ENCODE measurements at regions not wholly inside any gene's neighbourhood (a gene's known extent, or its start where the extent isn't known, plus 50 kb on each side); places are given as distances from the start of the nearest gene placed in this dataset.

DNA sequence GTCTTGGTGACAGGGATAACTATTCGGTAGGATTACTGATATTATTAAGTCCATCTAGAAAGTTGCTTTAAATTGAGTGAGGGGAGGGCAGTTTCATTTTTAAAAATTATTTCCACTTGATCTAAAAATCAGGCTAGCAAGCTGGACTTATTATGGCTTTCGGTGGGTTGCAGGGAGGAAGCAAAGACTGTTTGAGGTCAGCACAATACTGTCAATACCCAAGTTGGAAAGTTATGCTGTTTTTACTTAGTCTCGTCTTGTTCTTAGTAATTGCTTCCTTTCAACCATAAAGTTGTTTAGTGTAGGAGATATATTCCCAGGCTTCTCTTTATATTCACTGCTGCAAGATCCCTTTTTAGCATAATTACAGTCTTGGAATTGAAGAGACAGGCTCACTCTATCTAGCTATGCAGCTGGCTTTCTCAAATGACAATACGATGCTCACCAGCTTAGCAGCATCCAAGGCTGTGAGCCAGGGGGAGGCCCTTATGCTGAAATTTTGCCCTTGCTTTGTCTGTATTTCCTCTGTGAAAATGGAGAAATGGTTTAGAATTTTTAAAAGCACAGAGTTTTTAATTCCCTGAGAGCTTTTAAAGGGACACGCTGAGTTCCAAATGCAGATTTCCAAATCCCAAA, 68.2 kb upstream of the APC start:
- H3K4me1 Mint-ChIP-seq = peaks cover 6% of the 10 kb centered on the region

DNA sequence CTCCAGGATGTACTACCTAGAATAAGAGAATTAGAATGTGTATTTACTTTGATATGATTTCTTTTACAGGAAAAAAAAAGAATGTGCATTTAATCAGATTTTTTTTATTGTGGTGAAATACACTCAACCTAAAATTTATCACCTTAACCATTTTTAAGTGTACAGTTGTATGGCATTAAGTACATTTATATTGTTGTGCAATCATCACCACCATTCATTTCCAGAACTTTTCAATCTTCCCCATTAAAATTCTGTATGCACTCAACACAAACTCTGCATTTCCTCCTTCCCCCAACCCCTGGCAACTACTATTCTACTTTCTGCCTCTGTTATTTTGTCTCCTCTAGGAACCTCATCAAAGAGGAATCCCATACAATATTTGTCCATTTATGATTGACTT, 66.0 kb upstream of the APC start:
- no peak for ATAC-seq
- peaks cover 3% of the 10 kb centered on the region for H3K9me3 Mint-ChIP-seq
- H3K36me3 Mint-ChIP-seq = no peaks in the 10 kb centered on the region

More for the DNA sequence above, 68.2 kb upstream of the APC start:
- Mint-ChIP-seq H3K27ac (no peak overlapping the region), H3K36me3 (no peaks in the 10 kb centered on the region), H3K4me3 (no peak overlapping the region), H3K9me3 (peaks cover 3% of the 10 kb centered on the region), H3K27me3 (no peaks in the 10 kb centered on the region)
- ATAC-seq = no peak

DNA sequence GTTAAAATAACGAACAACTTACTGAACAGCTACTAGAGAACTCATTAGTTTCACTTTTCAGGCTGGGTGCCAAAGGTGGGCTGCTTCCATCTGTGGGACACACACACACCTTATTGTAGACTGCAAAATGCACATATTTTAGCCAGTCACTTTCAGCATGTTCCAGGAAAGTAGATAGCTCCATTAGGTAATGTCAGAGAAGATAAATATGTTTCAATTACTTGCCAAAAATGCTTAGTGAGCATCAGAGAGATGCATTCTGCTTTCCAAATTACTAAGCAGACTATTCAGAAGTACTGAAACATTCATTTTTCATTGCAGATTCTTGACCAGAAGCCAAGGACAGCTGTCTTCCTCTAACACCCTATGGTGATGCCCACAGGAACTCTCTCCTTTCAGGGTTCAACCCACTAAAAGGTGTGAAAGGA, 56.2 kb upstream of the APC start:
- no peaks in the 10 kb centered on the region for H3K9me3 Mint-ChIP-seq
- no peaks in the 10 kb centered on the region for H3K36me3 Mint-ChIP-seq
- H3K27me3 Mint-ChIP-seq = peaks cover 39% of the 10 kb centered on the region
- no peak overlapping the region for H3K27ac Mint-ChIP-seq
- peaks cover 20% of the 10 kb centered on the region for H3K4me1 Mint-ChIP-seq
- H3K4me3 Mint-ChIP-seq = no peak overlapping the region
- ATAC-seq = no peak

More for the DNA sequence above, 66.0 kb upstream of the APC start:
- peaks cover 16% of the 10 kb centered on the region for H3K27me3 Mint-ChIP-seq
- H3K4me1 Mint-ChIP-seq = peaks cover 6% of the 10 kb centered on the region
- no peak overlapping the region for H3K27ac Mint-ChIP-seq
- no peak overlapping the region for H3K4me3 Mint-ChIP-seq

DNA sequence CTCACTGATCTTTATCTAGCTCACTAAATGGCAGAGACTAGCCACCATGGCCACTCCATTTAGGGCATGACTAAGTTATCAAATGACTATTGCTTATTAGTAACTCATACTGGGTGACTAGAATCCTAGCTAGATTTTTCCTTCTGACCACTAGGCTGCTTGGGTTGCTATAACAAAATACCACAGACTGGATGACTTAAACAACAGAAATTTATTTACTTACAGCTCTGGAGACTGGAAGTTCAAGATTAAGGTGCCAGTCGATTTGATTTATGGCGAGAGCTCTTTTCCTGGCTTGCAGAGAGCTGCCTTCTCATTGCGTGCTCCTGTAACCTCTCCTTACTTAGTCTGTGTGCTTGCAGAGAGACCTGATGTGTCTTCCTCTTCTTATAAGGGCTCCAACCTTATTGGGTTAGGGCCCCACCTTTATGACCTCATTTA, 55.0 kb upstream of the APC start:
- Mint-ChIP-seq H3K4me3 (no peak overlapping the region), H3K27me3 (peaks cover 28% of the 10 kb centered on the region), H3K4me1 (peaks cover 27% of the 10 kb centered on the region), H3K27ac (no peak overlapping the region), H3K36me3 (no peaks in the 10 kb centered on the region), H3K9me3 (no peaks in the 10 kb centered on the region)
- ATAC-seq = no peak

DNA sequence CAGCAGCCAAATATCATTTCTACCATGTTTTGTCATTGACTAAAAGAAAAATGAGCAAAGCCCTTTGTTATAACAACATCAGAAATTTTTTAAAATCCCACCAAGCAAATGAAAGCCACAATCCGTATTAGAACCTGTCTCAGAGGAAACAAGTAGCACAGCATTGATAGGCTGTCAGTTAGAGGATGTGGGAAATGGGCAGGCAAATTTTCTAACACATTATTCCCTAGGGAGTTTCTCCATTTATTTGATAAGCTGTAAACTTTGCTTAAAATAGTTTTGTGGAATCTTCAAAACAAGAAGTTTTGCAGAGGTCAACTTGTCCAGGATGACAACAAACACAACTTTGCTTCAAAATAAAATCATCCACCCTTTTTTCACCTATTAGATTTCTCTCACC, 53.6 kb upstream of the APC start:
- peaks cover 13% of the 10 kb centered on the region for H3K27me3 Mint-ChIP-seq
- H3K36me3 Mint-ChIP-seq = no peaks in the 10 kb centered on the region
- H3K27ac Mint-ChIP-seq = no peak overlapping the region
- no peaks in the 10 kb centered on the region for H3K9me3 Mint-ChIP-seq
- H3K4me1 Mint-ChIP-seq = peaks cover 27% of the 10 kb centered on the region
- ATAC-seq = peak; percentile 47
- no peak overlapping the region for H3K4me3 Mint-ChIP-seq

DNA sequence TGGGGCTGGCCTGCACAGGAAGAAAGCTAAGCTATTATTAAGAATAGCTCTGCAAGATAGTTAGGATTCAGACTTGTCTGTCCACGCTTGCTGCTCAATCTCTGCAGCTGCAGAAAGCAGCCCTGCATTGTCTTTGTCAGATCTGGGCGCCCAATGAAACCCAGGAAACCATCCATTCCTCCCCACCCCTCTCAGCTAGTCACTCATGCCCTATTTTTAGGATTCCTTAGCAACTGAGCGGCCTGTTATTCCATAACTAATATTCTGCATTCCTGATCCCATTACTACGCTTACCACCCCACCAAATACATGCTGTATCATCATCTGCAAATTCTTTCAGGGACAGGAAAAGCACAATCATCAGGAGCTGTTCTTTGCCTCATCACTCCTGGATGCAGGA, 52.9 kb upstream of the APC start:
- no peak for ATAC-seq
- H3K27ac Mint-ChIP-seq = no peak overlapping the region
- no peaks in the 10 kb centered on the region for H3K9me3 Mint-ChIP-seq
- H3K4me1 Mint-ChIP-seq = peaks cover 27% of the 10 kb centered on the region
- peaks cover 13% of the 10 kb centered on the region for H3K27me3 Mint-ChIP-seq
- no peaks in the 10 kb centered on the region for H3K36me3 Mint-ChIP-seq
- H3K4me3 Mint-ChIP-seq = no peak overlapping the region

DNA sequence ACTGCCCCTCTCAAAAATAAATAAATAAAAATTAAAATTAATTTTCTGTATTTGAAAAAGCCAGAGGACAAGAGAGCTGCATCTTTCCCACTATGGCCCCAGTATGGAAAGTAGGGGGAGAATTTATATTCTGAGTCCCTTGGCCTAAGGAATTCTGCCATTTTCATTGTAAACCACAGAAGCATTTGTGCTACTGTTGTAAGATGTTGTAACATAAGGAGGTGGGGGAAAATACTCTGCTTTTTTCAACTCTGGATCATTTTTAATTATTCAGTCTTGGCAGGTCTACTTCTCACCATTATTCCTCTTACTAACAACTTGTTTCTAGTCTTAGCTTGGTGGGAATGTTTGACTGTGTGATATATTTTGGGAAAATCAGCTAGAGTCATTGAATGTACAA, 52.3 kb upstream of the APC start:
- ATAC-seq = no peak
- H3K36me3 Mint-ChIP-seq = no peaks in the 10 kb centered on the region
- H3K4me3 Mint-ChIP-seq = no peak overlapping the region
- H3K27me3 Mint-ChIP-seq = peaks cover 13% of the 10 kb centered on the region
- H3K4me1 Mint-ChIP-seq = peaks cover 27% of the 10 kb centered on the region
- H3K9me3 Mint-ChIP-seq = no peaks in the 10 kb centered on the region
- H3K27ac Mint-ChIP-seq = no peak overlapping the region

DNA sequence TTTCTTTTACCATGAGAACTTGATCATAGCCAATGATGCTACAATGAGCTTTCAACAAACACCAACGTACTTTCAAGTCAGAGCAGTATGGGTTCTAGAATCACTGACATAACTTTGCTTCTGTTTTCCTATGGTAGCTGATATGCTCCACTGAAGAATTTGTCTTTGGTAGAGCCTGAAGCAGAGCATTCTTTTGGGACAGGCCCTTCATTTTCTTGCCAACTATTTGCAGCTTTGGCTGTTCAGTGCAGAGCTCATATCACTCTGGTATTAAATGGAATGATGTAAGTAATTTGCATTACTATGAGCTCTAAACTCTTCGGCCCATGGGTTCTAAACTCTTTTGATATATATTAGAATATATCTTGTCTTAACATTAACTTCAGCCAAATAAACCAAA, 51.8 kb upstream of the APC start:
- H3K36me3 Mint-ChIP-seq = no peaks in the 10 kb centered on the region
- no peaks in the 10 kb centered on the region for H3K9me3 Mint-ChIP-seq
- no peak overlapping the region for H3K27ac Mint-ChIP-seq
- H3K27me3 Mint-ChIP-seq = peaks cover 12% of the 10 kb centered on the region
- no peak overlapping the region for H3K4me3 Mint-ChIP-seq
- H3K4me1 Mint-ChIP-seq = peaks cover 27% of the 10 kb centered on the region
- no peak for ATAC-seq

DNA sequence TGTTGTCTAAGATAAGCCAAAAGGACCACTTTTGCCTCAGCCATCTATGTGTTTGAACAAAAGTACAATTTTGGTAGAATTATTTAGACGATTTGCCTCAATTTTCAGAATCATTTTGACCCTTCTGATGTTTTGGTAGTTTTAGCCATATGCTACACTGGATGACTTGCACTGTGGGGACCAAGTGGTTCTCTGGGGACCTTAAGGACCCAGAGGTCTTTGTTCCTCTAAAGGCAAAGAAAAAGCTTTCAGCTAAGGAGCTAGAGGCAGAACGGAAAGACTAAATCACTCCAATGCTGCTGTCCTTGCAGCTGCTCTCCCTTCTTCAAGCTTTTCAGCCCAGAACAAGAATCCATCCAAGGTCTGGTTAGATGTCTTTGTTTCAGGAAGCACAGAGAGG, 51.0 kb upstream of the APC start:
- Mint-ChIP-seq H3K4me3 (no peak overlapping the region), H3K4me1 (peaks cover 27% of the 10 kb centered on the region), H3K27ac (no peak overlapping the region), H3K36me3 (peaks cover under 1% of the 10 kb centered on the region), H3K9me3 (no peaks in the 10 kb centered on the region), H3K27me3 (peaks cover 13% of the 10 kb centered on the region)
- peak; percentile 73 for ATAC-seq

DNA sequence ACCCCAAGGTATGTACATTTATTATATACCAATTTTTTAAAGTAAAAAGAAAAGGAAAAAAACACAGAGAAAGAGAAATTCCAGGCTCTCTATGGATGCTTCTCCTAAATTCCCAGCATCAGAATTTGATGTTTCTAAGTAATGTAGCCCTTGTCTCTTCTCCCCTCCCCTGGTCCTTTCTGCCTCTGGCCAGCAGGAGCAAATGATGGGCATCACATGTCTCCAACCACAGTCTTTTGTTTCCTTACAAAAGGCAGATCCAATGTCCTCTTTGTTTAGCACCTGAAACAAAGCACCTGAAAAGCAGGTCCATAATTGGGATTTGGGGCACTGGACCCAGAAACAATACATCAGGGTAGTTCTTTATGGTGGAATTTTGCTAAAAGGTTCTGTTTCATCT, 50.4 kb upstream of the APC start:
- Mint-ChIP-seq H3K9me3 (peaks cover under 1% of the 10 kb centered on the region), H3K27ac (no peak overlapping the region), H3K4me3 (no peak overlapping the region), H3K4me1 (peaks cover 33% of the 10 kb centered on the region), H3K36me3 (peaks cover 7% of the 10 kb centered on the region), H3K27me3 (peaks cover 19% of the 10 kb centered on the region)
- ATAC-seq = no peak

Data from stimulated activated memory B cell treated with anti-CD40 and anti-IgM and Interleukin-4, amounts not matched to agents 10 μg/mL and 1 μg/mL and 100 μg/mL, for 72 hours (primary cell).